ENCODE measurements at regions not wholly inside any gene's neighbourhood (a gene's known extent, or its start where the extent isn't known, plus 50 kb on each side); places are given as distances from the start of the nearest gene placed in this dataset.

DNA sequence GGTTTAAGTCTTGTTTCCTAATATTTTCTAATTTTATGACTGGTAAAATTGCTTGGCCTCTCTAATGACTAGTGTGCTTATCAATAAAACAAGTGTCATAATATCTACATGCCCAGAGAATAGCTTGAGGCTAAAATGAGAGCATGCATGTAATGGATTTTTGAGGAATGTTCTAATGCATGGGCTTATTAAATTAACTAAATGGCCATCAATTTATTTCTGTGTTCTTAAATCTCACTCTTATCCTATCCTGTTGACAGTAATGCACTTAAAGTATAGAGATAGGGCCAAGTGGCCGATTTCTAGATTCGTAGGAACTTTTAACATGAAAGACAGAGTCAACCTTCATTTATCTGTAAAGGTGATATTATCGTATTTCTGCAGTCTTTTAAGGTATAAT is 252.4 kb upstream of the COL3A1 start:
- H3K9me3 ChIP-seq (ENCODE audit: low read length): no peaks in the 10 kb centered on the region
- H3K27me3 ChIP-seq (ENCODE audit: control insufficient read depth in 1 of 2, insufficient read depth in 2 of 2, low read length in 2 of 2): no peaks in the 10 kb centered on the region
- no peak overlapping the region for H3K4me3 ChIP-seq (ENCODE audit: low read depth in 1 of 2, low read length in 2 of 2)
- H3K36me3 ChIP-seq (ENCODE audit: insufficient read depth, low read length): no peaks in the 10 kb centered on the region
- H3K9ac ChIP-seq (ENCODE audit: low read length): no peak overlapping the region
- H3K27ac ChIP-seq (ENCODE audit: low read depth, low read length): no peak overlapping the region
- no peaks in the 10 kb centered on the region for H3K4me1 ChIP-seq (ENCODE audit: insufficient read depth, low read length)

DNA sequence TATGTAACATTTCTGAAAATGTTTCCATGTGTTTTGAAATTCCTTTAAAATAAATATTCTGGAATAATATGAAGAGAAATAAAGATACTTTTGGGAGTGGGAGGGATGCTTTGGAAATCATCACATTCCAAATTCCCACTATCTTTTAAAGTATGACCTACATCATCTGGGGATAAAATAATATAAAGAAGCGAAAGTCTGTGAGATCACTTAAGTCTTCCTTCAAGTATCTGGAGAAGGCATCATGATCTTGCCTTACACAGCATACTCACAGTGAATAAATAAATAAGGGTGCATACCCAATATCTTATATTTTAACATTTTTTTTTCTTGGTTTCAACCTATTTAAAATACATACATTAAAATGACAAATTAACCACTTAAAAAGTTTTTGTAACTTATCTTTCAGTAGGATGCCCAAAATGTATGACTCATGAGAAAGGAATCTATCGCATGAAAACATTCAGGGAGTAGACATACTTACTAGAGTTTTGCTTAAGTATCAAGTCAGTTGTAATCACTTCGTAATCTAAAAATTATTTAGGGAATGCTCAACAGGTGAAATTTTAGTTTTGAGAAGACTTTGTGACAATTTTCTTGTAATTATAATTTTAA is 248.3 kb upstream of the COL3A1 start:
- H3K9ac ChIP-seq (ENCODE audit: low read length): no peak overlapping the region
- H3K27ac ChIP-seq (ENCODE audit: low read depth, low read length): no peak overlapping the region
- H3K4me3 ChIP-seq (ENCODE audit: low read depth in 1 of 2, low read length in 2 of 2): no peak overlapping the region
- no peaks in the 10 kb centered on the region for H3K4me1 ChIP-seq (ENCODE audit: insufficient read depth, low read length)
- H3K27me3 ChIP-seq (ENCODE audit: control insufficient read depth in 1 of 2, insufficient read depth in 2 of 2, low read length in 2 of 2): no peaks in the 10 kb centered on the region
- no peaks in the 10 kb centered on the region for H3K36me3 ChIP-seq (ENCODE audit: insufficient read depth, low read length)
- no peaks in the 10 kb centered on the region for H3K9me3 ChIP-seq (ENCODE audit: low read length)

DNA sequence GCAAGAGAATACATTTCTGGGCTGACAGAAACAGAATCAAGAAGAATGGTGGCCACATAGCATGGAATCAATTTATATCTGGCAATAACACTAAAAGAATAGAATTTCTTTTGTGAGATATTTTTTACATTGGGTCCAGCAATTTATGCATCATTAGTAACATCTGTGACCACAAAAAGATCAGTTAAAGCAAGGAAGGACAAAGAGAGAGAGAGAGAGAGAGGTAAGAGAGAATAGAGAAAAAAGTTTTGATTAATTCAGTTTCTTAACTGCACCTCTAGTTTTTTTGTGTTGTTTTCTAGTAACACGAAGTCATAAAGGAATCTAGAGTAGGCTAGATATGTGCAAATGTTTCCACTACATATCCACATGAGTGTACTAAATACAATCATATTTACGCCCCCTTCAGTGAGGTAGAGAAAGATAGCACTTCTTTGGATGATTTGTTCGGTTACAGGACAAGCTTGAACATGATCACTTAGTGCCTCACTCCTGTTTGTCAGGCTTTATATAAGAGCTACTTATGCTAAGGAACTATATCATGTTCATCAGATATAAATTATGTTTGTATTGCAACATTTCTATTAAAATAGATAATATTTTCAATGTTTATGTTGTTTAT is 247.4 kb upstream of the COL3A1 start:
- no peaks in the 10 kb centered on the region for H3K4me1 ChIP-seq (ENCODE audit: insufficient read depth, low read length)
- no peaks in the 10 kb centered on the region for H3K36me3 ChIP-seq (ENCODE audit: insufficient read depth, low read length)
- no peaks in the 10 kb centered on the region for H3K27me3 ChIP-seq (ENCODE audit: control insufficient read depth in 1 of 2, insufficient read depth in 2 of 2, low read length in 2 of 2)
- H3K4me3 ChIP-seq (ENCODE audit: low read depth in 1 of 2, low read length in 2 of 2): no peak overlapping the region
- H3K9ac ChIP-seq (ENCODE audit: low read length): no peak overlapping the region
- H3K27ac ChIP-seq (ENCODE audit: low read depth, low read length): no peak overlapping the region
- H3K9me3 ChIP-seq (ENCODE audit: low read length): no peaks in the 10 kb centered on the region

DNA sequence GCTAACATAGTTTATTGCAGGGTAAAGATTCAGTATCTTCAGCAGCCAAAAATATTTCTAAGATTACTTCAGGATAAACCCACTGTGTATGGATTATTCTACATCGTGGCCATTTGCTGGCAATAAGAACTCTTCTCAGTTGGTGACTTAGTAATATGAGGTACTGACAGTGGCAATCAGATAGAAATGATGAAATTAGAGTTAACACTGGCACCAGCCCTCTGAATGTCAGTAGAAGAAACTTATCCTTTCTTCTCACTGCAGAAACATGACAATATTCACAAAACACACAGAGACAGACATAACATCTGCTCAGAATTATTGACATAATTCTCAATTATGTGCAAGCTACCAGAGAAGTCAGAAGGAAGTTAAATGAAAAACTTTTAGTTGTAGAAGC is 246.3 kb upstream of the COL3A1 start:
- Histone ChIP-seq H3K9me3 (ENCODE audit: low read length) (no peaks in the 10 kb centered on the region), H3K36me3 (ENCODE audit: insufficient read depth, low read length) (no peaks in the 10 kb centered on the region), H3K27ac (ENCODE audit: low read depth, low read length) (no peak overlapping the region), H3K9ac (ENCODE audit: low read length) (no peak overlapping the region), H3K4me1 (ENCODE audit: insufficient read depth, low read length) (no peaks in the 10 kb centered on the region), H3K27me3 (ENCODE audit: control insufficient read depth in 1 of 2, insufficient read depth in 2 of 2, low read length in 2 of 2) (no peaks in the 10 kb centered on the region), H3K4me3 (ENCODE audit: low read depth in 1 of 2, low read length in 2 of 2) (no peak overlapping the region)

DNA sequence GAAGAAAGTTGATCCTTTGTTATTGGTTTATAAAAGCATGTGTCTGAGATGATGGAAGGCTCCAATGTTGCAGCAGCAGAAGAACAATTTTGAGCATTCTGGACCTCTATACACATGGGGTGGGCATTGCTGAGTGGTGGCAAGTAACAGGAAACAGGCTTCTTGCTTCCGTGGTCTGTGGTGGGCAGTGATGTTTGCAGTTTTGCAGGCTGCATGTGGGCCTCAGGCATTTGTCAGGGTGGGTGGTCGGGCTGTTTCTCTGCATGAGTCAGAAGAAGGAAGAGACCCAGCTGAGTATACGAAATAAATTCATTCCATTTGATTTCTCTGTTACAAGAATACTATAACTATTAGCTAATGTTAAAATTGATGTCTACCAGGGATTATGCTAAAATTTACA is 239.5 kb upstream of the COL3A1 start:
- no peaks in the 10 kb centered on the region for H3K4me1 ChIP-seq (ENCODE audit: insufficient read depth, low read length)
- H3K9me3 ChIP-seq (ENCODE audit: low read length): no peaks in the 10 kb centered on the region
- H3K27me3 ChIP-seq (ENCODE audit: control insufficient read depth in 1 of 2, insufficient read depth in 2 of 2, low read length in 2 of 2): no peaks in the 10 kb centered on the region
- H3K4me3 ChIP-seq (ENCODE audit: low read depth in 1 of 2, low read length in 2 of 2): no peak overlapping the region
- no peak overlapping the region for H3K9ac ChIP-seq (ENCODE audit: low read length)
- H3K27ac ChIP-seq (ENCODE audit: low read depth, low read length): no peak overlapping the region
- H3K36me3 ChIP-seq (ENCODE audit: insufficient read depth, low read length): no peaks in the 10 kb centered on the region

DNA sequence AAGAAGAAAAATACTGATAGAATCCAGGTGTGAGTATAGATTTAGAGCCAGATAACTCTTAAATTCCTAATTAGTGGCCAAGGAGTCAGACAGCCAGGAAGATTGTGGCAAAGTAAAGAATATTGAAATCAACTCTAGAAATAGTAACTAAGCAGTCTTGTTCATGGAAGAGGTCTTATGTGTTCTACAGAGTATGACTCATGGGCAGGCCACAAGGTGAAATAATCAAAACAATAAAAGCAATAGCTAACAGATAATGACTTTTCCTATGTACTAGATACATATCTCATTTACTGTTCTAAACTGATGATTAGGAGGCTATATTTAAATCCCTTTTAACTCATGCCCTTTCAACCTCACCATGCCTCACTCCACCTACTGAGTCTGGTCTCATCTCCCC is 227.4 kb upstream of the COL3A1 start:
- no peak overlapping the region for H3K9ac ChIP-seq (ENCODE audit: low read length)
- H3K4me1 ChIP-seq (ENCODE audit: insufficient read depth, low read length): no peaks in the 10 kb centered on the region
- H3K36me3 ChIP-seq (ENCODE audit: insufficient read depth, low read length): no peaks in the 10 kb centered on the region
- no peaks in the 10 kb centered on the region for H3K27me3 ChIP-seq (ENCODE audit: control insufficient read depth in 1 of 2, insufficient read depth in 2 of 2, low read length in 2 of 2)
- no peak overlapping the region for H3K4me3 ChIP-seq (ENCODE audit: low read depth in 1 of 2, low read length in 2 of 2)
- no peaks in the 10 kb centered on the region for H3K9me3 ChIP-seq (ENCODE audit: low read length)
- H3K27ac ChIP-seq (ENCODE audit: low read depth, low read length): no peak overlapping the region

DNA sequence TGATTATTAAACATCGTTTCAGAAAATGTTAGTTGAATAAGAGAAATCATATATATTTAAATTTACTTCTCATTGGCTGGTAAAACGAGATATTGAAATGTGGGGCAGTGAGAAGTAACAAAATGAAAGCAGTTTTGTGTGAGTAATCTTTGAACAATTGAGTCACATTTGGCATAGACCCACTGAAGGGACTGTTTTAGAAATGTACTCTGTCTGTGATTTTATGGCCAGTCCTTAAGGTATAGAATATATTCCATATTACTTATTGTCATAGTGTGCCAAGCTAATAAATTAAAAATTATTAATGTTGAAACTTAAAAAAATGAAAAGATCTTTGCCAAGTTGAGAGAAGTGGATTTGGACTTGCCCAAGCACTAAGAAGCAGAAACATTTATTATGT is 222.4 kb upstream of the COL3A1 start:
- Histone ChIP-seq H3K27me3 (ENCODE audit: control insufficient read depth in 1 of 2, insufficient read depth in 2 of 2, low read length in 2 of 2) (no peaks in the 10 kb centered on the region), H3K27ac (ENCODE audit: low read depth, low read length) (no peak overlapping the region), H3K9ac (ENCODE audit: low read length) (no peak overlapping the region), H3K4me1 (ENCODE audit: insufficient read depth, low read length) (no peaks in the 10 kb centered on the region), H3K36me3 (ENCODE audit: insufficient read depth, low read length) (no peaks in the 10 kb centered on the region), H3K9me3 (ENCODE audit: low read length) (no peaks in the 10 kb centered on the region), H3K4me3 (ENCODE audit: low read depth in 1 of 2, low read length in 2 of 2) (no peak overlapping the region)

DNA sequence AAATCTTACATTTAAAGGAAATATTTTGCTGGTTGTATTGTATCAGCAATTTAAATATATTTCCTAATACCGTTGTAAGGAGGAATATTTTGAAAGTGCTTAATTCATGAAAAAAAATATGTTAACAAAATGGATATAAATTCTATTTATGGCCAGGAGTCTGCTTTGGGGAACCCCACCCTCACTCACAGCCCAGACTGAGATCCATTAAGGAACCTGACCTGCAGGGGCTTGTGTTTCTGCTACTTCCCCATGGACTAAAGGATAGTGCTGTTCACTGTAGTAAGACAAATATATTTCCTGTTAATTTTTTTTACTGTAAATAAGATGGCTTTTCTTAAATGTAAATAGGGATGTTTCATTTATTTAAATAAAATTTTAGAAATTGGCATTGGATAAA is 221.9 kb upstream of the COL3A1 start:
- H3K27me3 ChIP-seq (ENCODE audit: control insufficient read depth in 1 of 2, insufficient read depth in 2 of 2, low read length in 2 of 2): no peaks in the 10 kb centered on the region

DNA sequence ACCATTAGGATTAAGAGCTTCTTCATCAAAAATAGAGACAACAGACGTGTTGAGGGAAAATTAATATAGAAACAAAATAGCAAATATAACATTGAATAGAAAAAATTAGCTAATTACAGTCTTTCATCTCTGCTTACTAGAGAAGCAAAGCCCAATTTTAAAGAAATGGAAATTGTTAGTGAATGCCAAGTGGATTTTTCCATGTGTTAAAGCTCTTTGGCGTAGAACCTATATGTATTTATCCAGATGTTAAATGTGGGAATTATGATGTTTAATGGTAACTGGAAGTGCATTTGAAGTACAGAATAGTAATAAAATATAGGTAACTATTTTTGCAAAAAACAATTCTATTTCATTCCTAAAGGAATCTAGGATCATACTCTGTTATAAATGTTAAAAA is 212.0 kb upstream of the COL3A1 start:
- Histone ChIP-seq H3K36me3 (ENCODE audit: insufficient read depth, low read length) (no peaks in the 10 kb centered on the region), H3K27me3 (ENCODE audit: control insufficient read depth in 1 of 2, insufficient read depth in 2 of 2, low read length in 2 of 2) (no peaks in the 10 kb centered on the region), H3K4me3 (ENCODE audit: low read depth in 1 of 2, low read length in 2 of 2) (no peak overlapping the region), H3K4me1 (ENCODE audit: insufficient read depth, low read length) (no peaks in the 10 kb centered on the region), H3K9ac (ENCODE audit: low read length) (no peak overlapping the region), H3K9me3 (ENCODE audit: low read length) (no peaks in the 10 kb centered on the region), H3K27ac (ENCODE audit: low read depth, low read length) (no peak overlapping the region)

More for the DNA sequence above, 221.9 kb upstream of the COL3A1 start:
- no peaks in the 10 kb centered on the region for H3K9me3 ChIP-seq (ENCODE audit: low read length)
- no peak overlapping the region for H3K27ac ChIP-seq (ENCODE audit: low read depth, low read length)
- no peak overlapping the region for H3K9ac ChIP-seq (ENCODE audit: low read length)
- H3K4me3 ChIP-seq (ENCODE audit: low read depth in 1 of 2, low read length in 2 of 2): no peak overlapping the region
- H3K36me3 ChIP-seq (ENCODE audit: insufficient read depth, low read length): no peaks in the 10 kb centered on the region
- no peaks in the 10 kb centered on the region for H3K4me1 ChIP-seq (ENCODE audit: insufficient read depth, low read length)

DNA sequence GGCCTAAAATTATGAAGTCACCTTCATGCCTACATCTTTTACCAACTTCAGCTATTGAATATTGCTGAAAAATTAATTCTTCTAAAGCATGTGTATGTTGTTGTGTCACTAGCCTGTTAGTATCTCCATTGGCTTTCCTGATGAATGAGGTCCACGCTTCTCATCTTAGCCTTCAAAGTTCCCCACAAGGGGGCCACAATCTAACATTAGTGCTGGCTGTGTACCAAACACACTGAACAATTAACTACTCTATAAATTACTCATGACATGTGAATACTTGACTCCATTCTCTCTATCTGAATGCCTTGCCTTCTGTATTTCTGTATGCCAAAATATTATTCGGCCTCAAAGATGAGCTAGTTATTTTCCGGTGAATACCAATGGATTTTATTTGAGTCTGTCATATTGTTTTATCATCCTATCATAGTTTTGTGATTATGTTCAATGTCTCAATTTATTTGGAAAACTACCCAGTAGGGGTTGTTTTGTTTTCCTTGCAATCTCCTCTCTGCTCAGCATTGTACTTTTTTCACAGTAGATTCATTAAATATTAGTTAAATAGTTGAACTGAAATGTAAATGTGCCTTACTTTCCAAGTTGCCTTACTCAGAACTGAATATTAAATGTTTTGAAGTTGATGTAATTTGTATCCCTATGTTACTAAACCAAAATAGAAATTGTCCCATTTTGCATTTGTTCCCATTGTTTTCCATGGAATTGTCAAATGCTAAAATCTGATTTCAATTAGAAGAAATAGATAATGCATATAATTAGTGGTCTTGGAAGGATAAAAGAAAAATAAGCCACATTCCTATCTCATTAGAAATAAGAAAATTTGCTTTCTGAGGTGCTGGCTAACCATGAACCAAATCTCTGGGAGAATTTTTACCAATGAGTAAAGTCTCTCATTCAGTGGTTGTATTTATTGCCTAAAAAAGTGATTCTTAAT is 208.4 kb upstream of the COL3A1 start:
- Histone ChIP-seq H3K9me3 (ENCODE audit: low read length) (no peaks in the 10 kb centered on the region), H3K4me3 (ENCODE audit: low read depth in 1 of 2, low read length in 2 of 2) (no peak overlapping the region), H3K27ac (ENCODE audit: low read depth, low read length) (no peak overlapping the region), H3K36me3 (ENCODE audit: insufficient read depth, low read length) (no peaks in the 10 kb centered on the region), H3K27me3 (ENCODE audit: control insufficient read depth in 1 of 2, insufficient read depth in 2 of 2, low read length in 2 of 2) (no peaks in the 10 kb centered on the region), H3K4me1 (ENCODE audit: insufficient read depth, low read length) (no peaks in the 10 kb centered on the region), H3K9ac (ENCODE audit: low read length) (no peak overlapping the region)

DNA sequence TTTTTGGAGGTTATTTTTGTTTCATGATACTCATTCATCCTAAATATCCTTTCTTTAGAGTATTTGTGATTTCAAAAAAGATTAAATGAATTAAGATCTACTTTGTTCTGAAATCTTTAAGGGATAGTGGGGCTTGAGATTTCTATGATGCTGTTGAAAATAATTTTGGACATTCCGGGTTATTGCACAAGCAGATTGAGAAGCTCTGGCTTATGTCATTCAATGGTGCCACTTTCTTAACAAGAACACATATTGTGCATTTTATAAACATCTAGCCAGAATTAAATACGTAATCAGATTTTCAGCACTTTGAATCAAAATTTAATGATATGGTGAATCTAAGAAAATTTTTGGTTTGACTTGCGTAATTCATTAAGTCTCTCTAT is 207.7 kb upstream of the COL3A1 start:
- no peak overlapping the region for H3K4me3 ChIP-seq (ENCODE audit: low read depth in 1 of 2, low read length in 2 of 2)
- H3K36me3 ChIP-seq (ENCODE audit: insufficient read depth, low read length): no peaks in the 10 kb centered on the region
- H3K9me3 ChIP-seq (ENCODE audit: low read length): no peaks in the 10 kb centered on the region
- no peaks in the 10 kb centered on the region for H3K27me3 ChIP-seq (ENCODE audit: control insufficient read depth in 1 of 2, insufficient read depth in 2 of 2, low read length in 2 of 2)
- no peak overlapping the region for H3K27ac ChIP-seq (ENCODE audit: low read depth, low read length)
- no peaks in the 10 kb centered on the region for H3K4me1 ChIP-seq (ENCODE audit: insufficient read depth, low read length)
- no peak overlapping the region for H3K9ac ChIP-seq (ENCODE audit: low read length)
